ENCODE measurements at regions not wholly inside any gene's neighbourhood (a gene's known extent, or its start where the extent isn't known, plus 50 kb on each side); places are given as distances from the start of the nearest gene placed in this dataset.
"Not testable (repeated sequence)": the region's sequence is repeated elsewhere in the genome, so short reads cannot be mapped to it uniquely, and the experiment has no call there.

GRCh38 chr11:104782377-104782754, 115.9 kb downstream of the CASP12 start:
- TF ChIP-seq TAF1 (IDR thresholded peaks at IDR 0.05; ENCODE audit: low read depth, low read length) (no peak), POLR2A (IDR thresholded peaks at IDR 0.05; ENCODE audit: low read depth, low read length) (no peak), POLR2AphosphoS5 (IDR thresholded peaks at IDR 0.05; ENCODE audit: low read depth, low read length) (no peak), POU2F2 (IDR thresholded peaks at IDR 0.05; ENCODE audit: low read depth, low read length) (no peak), SPI1 (IDR thresholded peaks at IDR 0.05; ENCODE audit: low read depth, low read length) (no peak), PAX5 (IDR thresholded peaks at IDR 0.05; ENCODE audit: insufficient read depth, low read length, severe bottlenecking) (no peak)
- DNase-seq (ENCODE audit: insufficient read length, low spot score), result no peak
- no peak for FAIRE-seq

DNA sequence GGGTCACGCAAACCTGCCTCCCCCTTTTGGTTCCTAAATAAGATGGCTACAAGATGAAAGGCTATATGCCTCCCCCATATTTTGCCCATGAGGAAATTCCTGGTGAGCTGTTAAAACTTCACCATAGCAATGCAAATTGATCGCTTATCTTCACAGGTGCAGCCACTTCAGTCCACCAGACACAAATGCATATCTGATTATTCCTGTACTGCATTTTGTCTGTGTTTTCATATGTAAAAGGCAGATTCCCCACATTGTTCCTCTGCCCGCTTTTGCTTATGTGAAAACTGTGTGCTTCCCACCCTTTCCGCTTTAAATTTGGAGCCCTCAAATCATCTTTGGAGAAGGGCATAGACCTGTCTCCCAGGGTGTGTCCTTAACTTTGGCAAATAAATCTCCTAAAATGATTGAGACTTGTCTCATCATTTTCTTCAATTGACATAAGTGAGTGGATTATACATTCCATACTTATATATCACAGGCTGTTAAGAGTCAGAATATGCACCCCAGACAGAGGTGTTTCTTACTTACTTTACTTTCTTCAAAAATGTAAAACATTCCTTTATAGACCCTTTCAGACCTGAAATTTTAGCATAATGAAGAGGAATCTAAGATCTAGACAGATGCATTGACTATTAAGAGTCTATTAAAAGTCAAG, 116.4 kb downstream of the CASP12 start:
- no peak for DNase-seq (ENCODE audit: insufficient read length, low spot score)
- TF ChIP-seq POLR2AphosphoS5 (IDR thresholded peaks at IDR 0.05; ENCODE audit: low read depth, low read length) (no peak), SPI1 (IDR thresholded peaks at IDR 0.05; ENCODE audit: low read depth, low read length) (no peak), POLR2A (IDR thresholded peaks at IDR 0.05; ENCODE audit: low read depth, low read length) (no peak), TAF1 (IDR thresholded peaks at IDR 0.05; ENCODE audit: low read depth, low read length) (no peak), POU2F2 (IDR thresholded peaks at IDR 0.05; ENCODE audit: low read depth, low read length) (no peak), PAX5 (IDR thresholded peaks at IDR 0.05; ENCODE audit: insufficient read depth, low read length, severe bottlenecking) (no peak)
- no peak for FAIRE-seq

DNA sequence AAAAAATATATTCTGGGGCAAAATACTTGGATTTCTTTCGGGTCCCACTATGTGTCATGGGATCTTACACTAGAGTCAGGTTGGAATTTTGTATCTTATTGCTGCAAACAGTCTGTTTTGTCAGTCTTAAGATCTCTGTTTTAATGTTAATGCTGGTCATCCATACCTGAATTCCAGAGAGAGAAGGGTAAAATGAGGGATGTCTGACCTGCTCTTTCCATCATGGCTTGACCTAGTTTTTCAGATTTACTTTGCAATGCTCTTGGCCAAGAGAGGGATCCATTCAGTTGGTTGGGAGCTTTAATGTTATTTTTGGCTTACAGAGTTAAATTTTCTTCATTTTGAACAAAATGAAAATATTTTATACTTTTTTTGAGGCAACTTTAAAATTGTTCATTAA, 117.2 kb downstream of the CASP12 start:
- no peak for TF ChIP-seq TAF1 (IDR thresholded peaks at IDR 0.05; ENCODE audit: low read depth, low read length)
- TF ChIP-seq POLR2AphosphoS5 (IDR thresholded peaks at IDR 0.05; ENCODE audit: low read depth, low read length), result no peak
- TF ChIP-seq PAX5 (IDR thresholded peaks at IDR 0.05; ENCODE audit: insufficient read depth, low read length, severe bottlenecking), result no peak
- no peak for TF ChIP-seq POLR2A (IDR thresholded peaks at IDR 0.05; ENCODE audit: low read depth, low read length)
- TF ChIP-seq SPI1 (IDR thresholded peaks at IDR 0.05; ENCODE audit: low read depth, low read length), result no peak
- no peak for TF ChIP-seq POU2F2 (IDR thresholded peaks at IDR 0.05; ENCODE audit: low read depth, low read length)
- FAIRE-seq, result no peak
- no peak for DNase-seq (ENCODE audit: insufficient read length, low spot score)

DNA sequence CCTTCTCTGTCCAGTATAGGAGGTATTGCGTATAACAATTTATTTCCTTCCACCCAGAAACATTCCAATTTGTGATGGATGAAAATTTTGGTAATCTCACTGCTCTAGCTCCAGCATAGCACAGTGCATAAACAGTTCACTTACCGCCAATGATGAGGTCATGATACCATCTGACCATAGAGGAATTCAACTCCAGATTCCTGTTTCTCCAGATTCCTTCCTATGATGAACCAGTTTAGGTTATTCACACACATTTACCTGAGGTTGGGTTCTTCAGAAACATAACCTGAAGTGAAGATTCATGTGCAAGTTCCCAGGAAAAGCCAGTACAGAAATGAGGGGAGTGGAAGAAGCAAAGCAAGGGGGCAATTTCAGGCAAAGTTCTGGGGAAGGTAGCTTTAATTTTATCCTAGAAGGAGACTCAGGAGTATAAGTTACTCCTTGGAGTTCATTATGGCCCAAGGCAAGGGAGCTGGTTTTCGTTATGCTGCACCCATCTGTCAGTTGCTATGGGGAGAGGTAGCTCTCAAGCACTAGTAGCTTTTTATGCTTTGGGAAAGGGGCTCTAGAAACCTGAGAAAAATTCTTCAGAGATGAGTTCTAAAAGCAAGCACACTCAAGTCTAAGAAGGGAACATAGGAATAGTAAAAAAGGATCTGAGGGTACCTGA, 121.6 kb downstream of the CASP12 start:
- DNase-seq (ENCODE audit: insufficient read length, low spot score), result no peak

DNA sequence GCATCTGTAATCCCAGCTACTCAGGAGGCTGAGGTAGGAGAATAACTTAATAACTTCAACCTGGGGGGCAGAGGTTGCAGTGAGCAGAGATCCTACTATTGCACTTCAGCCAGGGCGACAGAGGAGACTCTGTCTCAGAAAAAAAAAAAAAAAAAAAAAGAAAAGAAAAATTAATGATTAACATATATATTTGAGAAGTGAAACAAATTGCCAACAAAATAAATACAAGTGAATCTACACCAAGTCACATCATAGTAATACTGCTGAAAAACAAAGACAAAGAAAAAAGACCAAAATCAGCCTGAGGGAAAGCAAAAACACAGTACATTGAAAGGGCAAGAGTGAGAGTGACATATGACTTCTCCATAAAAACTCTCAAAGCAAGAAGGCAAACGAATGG, 123.7 kb downstream of the CASP12 start:
- DNase-seq (ENCODE audit: insufficient read length, low spot score), result no peak
- no peak for TF ChIP-seq TAF1 (IDR thresholded peaks at IDR 0.05; ENCODE audit: low read depth, low read length)
- no peak for TF ChIP-seq PAX5 (IDR thresholded peaks at IDR 0.05; ENCODE audit: insufficient read depth, low read length, severe bottlenecking)
- no peak for TF ChIP-seq SPI1 (IDR thresholded peaks at IDR 0.05; ENCODE audit: low read depth, low read length)
- no peak for TF ChIP-seq POLR2AphosphoS5 (IDR thresholded peaks at IDR 0.05; ENCODE audit: low read depth, low read length)
- no peak for TF ChIP-seq POU2F2 (IDR thresholded peaks at IDR 0.05; ENCODE audit: low read depth, low read length)
- no peak for TF ChIP-seq POLR2A (IDR thresholded peaks at IDR 0.05; ENCODE audit: low read depth, low read length)
- FAIRE-seq, result no peak

More for the DNA sequence above, 121.6 kb downstream of the CASP12 start:
- TF ChIP-seq PAX5 (IDR thresholded peaks at IDR 0.05; ENCODE audit: insufficient read depth, low read length, severe bottlenecking) (no peak), POLR2AphosphoS5 (IDR thresholded peaks at IDR 0.05; ENCODE audit: low read depth, low read length) (no peak), POU2F2 (IDR thresholded peaks at IDR 0.05; ENCODE audit: low read depth, low read length) (no peak), POLR2A (IDR thresholded peaks at IDR 0.05; ENCODE audit: low read depth, low read length) (no peak), TAF1 (IDR thresholded peaks at IDR 0.05; ENCODE audit: low read depth, low read length) (no peak), SPI1 (IDR thresholded peaks at IDR 0.05; ENCODE audit: low read depth, low read length) (no peak)
- no peak for FAIRE-seq

DNA sequence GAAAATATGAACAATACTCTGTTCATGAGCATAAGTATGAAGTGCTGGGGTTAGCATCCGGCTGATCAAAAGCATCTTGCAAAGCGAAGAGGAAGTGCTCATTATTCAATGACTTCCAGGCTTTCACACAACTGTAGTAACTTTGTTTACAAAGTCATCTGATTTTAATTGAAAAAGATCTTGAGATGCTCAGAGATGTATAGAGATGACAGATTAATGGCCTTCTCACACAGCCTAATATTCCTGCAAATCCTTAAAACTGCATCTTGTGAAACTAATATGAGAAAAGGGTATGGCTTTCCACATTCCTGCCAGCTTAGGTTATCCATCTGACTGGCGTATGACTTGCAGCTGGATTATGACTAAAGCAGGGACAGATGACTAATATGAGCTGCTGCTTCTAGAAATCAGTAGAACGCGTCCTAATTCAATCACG, 125.4 kb downstream of the CASP12 start:
- TF ChIP-seq POU2F2 (IDR thresholded peaks at IDR 0.05; ENCODE audit: low read depth, low read length) (no peak), POLR2A (IDR thresholded peaks at IDR 0.05; ENCODE audit: low read depth, low read length) (no peak), SPI1 (IDR thresholded peaks at IDR 0.05; ENCODE audit: low read depth, low read length) (no peak), POLR2AphosphoS5 (IDR thresholded peaks at IDR 0.05; ENCODE audit: low read depth, low read length) (no peak), TAF1 (IDR thresholded peaks at IDR 0.05; ENCODE audit: low read depth, low read length) (no peak), PAX5 (IDR thresholded peaks at IDR 0.05; ENCODE audit: insufficient read depth, low read length, severe bottlenecking) (no peak)
- no peak for FAIRE-seq

DNA sequence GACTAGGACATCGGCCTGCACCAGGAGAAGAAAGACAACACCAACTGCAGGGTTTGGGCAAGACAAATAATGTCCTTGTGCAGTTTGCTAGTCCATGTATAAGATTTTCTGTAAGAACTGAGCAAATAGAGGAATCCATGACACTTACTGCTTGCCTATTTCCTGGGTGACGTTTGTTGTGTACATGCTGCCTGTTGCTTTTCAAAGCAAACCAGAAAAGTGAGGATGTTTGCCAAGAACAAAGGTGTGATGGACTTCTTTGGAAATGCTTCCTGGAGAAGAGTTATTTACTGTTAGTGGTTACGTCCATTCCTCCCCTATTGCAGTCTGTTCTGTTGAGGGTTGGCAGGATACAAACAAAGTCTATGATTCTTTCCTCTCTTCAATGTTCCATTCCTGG, 126.5 kb downstream of the CASP12 start:
- FAIRE-seq, result no peak
- TF ChIP-seq SPI1 (IDR thresholded peaks at IDR 0.05; ENCODE audit: low read depth, low read length), result no peak
- TF ChIP-seq POLR2AphosphoS5 (IDR thresholded peaks at IDR 0.05; ENCODE audit: low read depth, low read length), result no peak
- no peak for TF ChIP-seq POLR2A (IDR thresholded peaks at IDR 0.05; ENCODE audit: low read depth, low read length)
- no peak for TF ChIP-seq PAX5 (IDR thresholded peaks at IDR 0.05; ENCODE audit: insufficient read depth, low read length, severe bottlenecking)
- TF ChIP-seq TAF1 (IDR thresholded peaks at IDR 0.05; ENCODE audit: low read depth, low read length), result no peak
- no peak for TF ChIP-seq POU2F2 (IDR thresholded peaks at IDR 0.05; ENCODE audit: low read depth, low read length)
- no peak for DNase-seq (ENCODE audit: insufficient read length, low spot score)

More for the DNA sequence above, 125.4 kb downstream of the CASP12 start:
- DNase-seq (ENCODE audit: insufficient read length, low spot score), result no peak

GRCh38 chr11:104771046-104771445, 127.2 kb downstream of the CASP12 start:
- not testable (repeated sequence) for FAIRE-seq; DNase-seq (ENCODE audit: insufficient read length, low spot score)

- TF ChIP-seq SPI1 (IDR thresholded peaks at IDR 0.05; ENCODE audit: low read depth, low read length) (no peak), POLR2A (IDR thresholded peaks at IDR 0.05; ENCODE audit: low read depth, low read length) (no peak), POLR2AphosphoS5 (IDR thresholded peaks at IDR 0.05; ENCODE audit: low read depth, low read length) (no peak), TAF1 (IDR thresholded peaks at IDR 0.05; ENCODE audit: low read depth, low read length) (no peak), PAX5 (IDR thresholded peaks at IDR 0.05; ENCODE audit: insufficient read depth, low read length, severe bottlenecking) (no peak), POU2F2 (IDR thresholded peaks at IDR 0.05; ENCODE audit: low read depth, low read length) (no peak)
- FAIRE-seq (no peak), DNase-seq (ENCODE audit: insufficient read length, low spot score) (no peak)
Measured at GRCh38 chr11:104765401-104766095, 132.7 kb downstream of the CASP12 start.

Measured in GM12891 (cell line).